K562 (cell line): ENCODE measurements at regions not wholly inside any gene's neighbourhood (a gene's known extent, or its start where the extent isn't known, plus 50 kb on each side); places are given as distances from the start of the nearest gene placed in this dataset.
A peak's percentile ranks its signal among the peaks of the same experiment; 100 is the strongest.

Source experiments
- COPS2 ChIP-seq: fragments of 450-650 bp; conservative IDR thresholded peaks from 2 replicates; pipeline ENCODE4 v1.6.1; 2016; ENCODE audit warnings: mild to moderate bottlenecking, moderate library complexity
- CSDE1 ChIP-seq, 2 experiments: fragments of 450-650 bp; IDR thresholded peaks; 2 replicates each; pipeline ENCODE4 v1.6.1; 2016; ENCODE audit warnings: mild to moderate bottlenecking in 1 of 2
- CXXC5 ChIP-seq: fragments of 250-450 bp; sonication (Bioruptor Pico); IDR thresholded peaks from 2 replicates; pipeline ENCODE4 v1.8.0; 2022; ENCODE audit warnings: inconsistent platforms, mild to moderate bottlenecking, moderate library complexity
- FOSL1 ChIP-seq: fragments of 200-800 bp; sonication (Bioruptor generic); conservative IDR thresholded peaks from 2 replicates; pipeline ENCODE4 v1.6.1; 2016; ENCODE audit warnings: missing genetic modification characterization, missing compliant biosample characterization
- HDGF ChIP-seq: fragments of 450-650 bp; IDR thresholded peaks from 2 replicates; pipeline ENCODE4 v1.6.1; 2016
- LARP7 ChIP-seq: fragments of 450-650 bp; IDR thresholded peaks from 2 replicates; pipeline ENCODE4 v1.6.1; 2016
- NR1H2 ChIP-seq: sonication (generic); formaldehyde crosslinking; IDR thresholded peaks from 2 replicates; pipeline ENCODE4 v1.4.0; 2020; ENCODE audit warnings: mild to moderate bottlenecking, missing genetic modification reagents
- NR2C1 ChIP-seq, 2 experiments: fragments of 450-650 bp; IDR thresholded peaks; 2 replicates each; pipeline ENCODE4 v1.6.1; 2017; ENCODE audit warnings: mild to moderate bottlenecking in 2 of 2, antibody characterized with exemption in 1 of 2, inconsistent platforms in 1 of 2, missing compliant biosample characterization in 1 of 2, missing genetic modification characterization in 1 of 2
- NUFIP1 ChIP-seq: fragments of 450-650 bp; IDR thresholded peaks from 2 replicates; pipeline ENCODE4 v1.6.1; 2018; ENCODE audit not compliant: partially characterized antibody
- POLR3G ChIP-seq: IDR thresholded peaks from 2 replicates; pipeline ENCODE4 v1.6.1; 2011; ENCODE audit not compliant: insufficient read length, insufficient replicate concordance; ENCODE audit errors: extremely low read depth
- SLC30A9 ChIP-seq: fragments of 250-450 bp; sonication (Bioruptor Pico); IDR thresholded peaks from 2 replicates; pipeline ENCODE4 v1.8.0; 2022; ENCODE audit warnings: mild to moderate bottlenecking, moderate library complexity
- ZC3H11A ChIP-seq: IDR thresholded peaks from 2 replicates; pipeline ENCODE4 v1.6.1; 2012; ENCODE audit warnings: low read depth, low read length, improper control_type of control experiment
- ZFPM2 ChIP-seq: fragments of 250-450 bp; sonication (Bioruptor Pico); IDR thresholded peaks from 2 replicates; pipeline ENCODE4 v1.5.1; 2022; ENCODE audit warnings: mild to moderate bottlenecking
- ZNF318 ChIP-seq, 2 experiments: fragments of 450-650 bp; IDR thresholded peaks; 2 replicates each; pipeline ENCODE4 v1.6.1; 2016; ENCODE audit warnings: mild to moderate bottlenecking in 2 of 2, borderline replicate concordance in 1 of 2, low read depth in 1 of 2, moderate library complexity in 1 of 2
- TF ChIP-seq, protein P1 (sequence below), 2 experiments: fragments of 450-650 bp; conservative IDR thresholded peaks; 2 replicates each; pipeline ENCODE4 v1.6.1; 2017; ENCODE audit warnings: mild to moderate bottlenecking in 2 of 2, moderate library complexity in 2 of 2
- TF ChIP-seq, protein P2 (sequence below): fragments of 450-650 bp; IDR thresholded peaks from 2 replicates; pipeline ENCODE4 v1.7.1; 2018; ENCODE audit warnings: mild to moderate bottlenecking, low read depth; ENCODE audit not compliant: partially characterized antibody

- no peak for TF ChIP-seq ZNF318 (IDR thresholded peaks at IDR 0.05; ENCODE audit: borderline replicate concordance in 1 of 2, low read depth in 1 of 2)
- no peak for TF ChIP-seq NR2C1 (IDR thresholded peaks at IDR 0.05)
- TF ChIP-seq NR2C1 (tag; IDR thresholded peaks at IDR 0.05), result no peak
- TF ChIP-seq, protein P1, sequence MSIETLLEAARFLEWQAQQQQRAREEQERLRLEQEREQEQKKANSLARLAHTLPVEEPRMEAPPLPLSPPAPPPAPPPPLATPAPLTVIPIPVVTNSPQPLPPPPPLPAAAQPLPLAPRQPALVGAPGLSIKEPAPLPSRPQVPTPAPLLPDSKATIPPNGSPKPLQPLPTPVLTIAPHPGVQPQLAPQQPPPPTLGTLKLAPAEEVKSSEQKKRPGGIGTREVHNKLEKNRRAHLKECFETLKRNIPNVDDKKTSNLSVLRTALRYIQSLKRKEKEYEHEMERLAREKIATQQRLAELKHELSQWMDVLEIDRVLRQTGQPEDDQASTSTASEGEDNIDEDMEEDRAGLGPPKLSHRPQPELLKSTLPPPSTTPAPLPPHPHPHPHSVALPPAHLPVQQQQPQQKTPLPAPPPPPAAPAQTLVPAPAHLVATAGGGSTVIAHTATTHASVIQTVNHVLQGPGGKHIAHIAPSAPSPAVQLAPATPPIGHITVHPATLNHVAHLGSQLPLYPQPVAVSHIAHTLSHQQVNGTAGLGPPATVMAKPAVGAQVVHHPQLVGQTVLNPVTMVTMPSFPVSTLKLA (conservative IDR thresholded peaks at IDR 0.05), result no peak
- no peak for TF ChIP-seq HDGF
- no peak for TF ChIP-seq CSDE1 (IDR thresholded peaks at IDR 0.05)
- TF ChIP-seq SLC30A9 (CRISPR knock-in tag), result no peak
- TF ChIP-seq NUFIP1, result no peak
- TF ChIP-seq, protein P2, sequence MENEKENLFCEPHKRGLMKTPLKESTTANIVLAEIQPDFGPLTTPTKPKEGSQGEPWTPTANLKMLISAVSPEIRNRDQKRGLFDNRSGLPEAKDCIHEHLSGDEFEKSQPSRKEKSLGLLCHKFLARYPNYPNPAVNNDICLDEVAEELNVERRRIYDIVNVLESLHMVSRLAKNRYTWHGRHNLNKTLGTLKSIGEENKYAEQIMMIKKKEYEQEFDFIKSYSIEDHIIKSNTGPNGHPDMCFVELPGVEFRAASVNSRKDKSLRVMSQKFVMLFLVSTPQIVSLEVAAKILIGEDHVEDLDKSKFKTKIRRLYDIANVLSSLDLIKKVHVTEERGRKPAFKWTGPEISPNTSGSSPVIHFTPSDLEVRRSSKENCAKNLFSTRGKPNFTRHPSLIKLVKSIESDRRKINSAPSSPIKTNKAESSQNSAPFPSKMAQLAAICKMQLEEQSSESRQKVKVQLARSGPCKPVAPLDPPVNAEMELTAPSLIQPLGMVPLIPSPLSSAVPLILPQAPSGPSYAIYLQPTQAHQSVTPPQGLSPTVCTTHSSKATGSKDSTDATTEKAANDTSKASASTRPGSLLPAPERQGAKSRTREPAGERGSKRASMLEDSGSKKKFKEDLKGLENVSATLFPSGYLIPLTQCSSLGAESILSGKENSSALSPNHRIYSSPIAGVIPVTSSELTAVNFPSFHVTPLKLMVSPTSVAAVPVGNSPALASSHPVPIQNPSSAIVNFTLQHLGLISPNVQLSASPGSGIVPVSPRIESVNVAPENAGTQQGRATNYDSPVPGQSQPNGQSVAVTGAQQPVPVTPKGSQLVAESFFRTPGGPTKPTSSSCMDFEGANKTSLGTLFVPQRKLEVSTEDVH, result no peak
- peak; percentile 89 for TF ChIP-seq CXXC5 (CRISPR knock-in tag)
- TF ChIP-seq NR1H2 (CRISPR knock-in tag), result no peak
- TF ChIP-seq POLR3G, result no peak
- no peak for TF ChIP-seq COPS2
- 0 out of 2 replicates have a peak, but pooled peaks have one; percentile 6 for TF ChIP-seq ZFPM2 (CRISPR knock-in tag)
- TF ChIP-seq FOSL1 (tag), result peak; percentile 32; the same call in 1 of the 2 replicates
- TF ChIP-seq ZC3H11A, result no peak
- TF ChIP-seq LARP7, result no peak
Measured at GRCh38 chr16:85561248-85562092, 51.7 kb upstream of the GSE1 start (continued).
